GM18867 (cell line): ENCODE measurements at regions not wholly inside any gene's neighbourhood (a gene's known extent, or its start where the extent isn't known, plus 50 kb on each side); places are given as distances from the start of the nearest gene placed in this dataset.

Experiments used
- ATAC-seq: cut with Tn5 transposase; IDR thresholded peaks from one replicate; pipeline ENCODE4 v1.9.1; 2021; ENCODE audit warnings: mild to moderate bottlenecking, moderate library complexity; ENCODE audit not compliant: unreplicated experiment

- no peak for ATAC-seq
Measured at GRCh38 chr11:112507281-112507680, 246.6 kb upstream of the PLET1 start.

GRCh38 chr11:112508750-112509149 is 248.1 kb upstream of the PLET1 start:
- ATAC-seq: no peak

GRCh38 chr11:112509300-112509699 is 248.6 kb upstream of the PLET1 start:
- ATAC-seq: no peak

- ATAC-seq: no peak
Measured at GRCh38 chr11:112511271-112511670, 250.6 kb upstream of the PLET1 start.

- ATAC-seq: no peak
Measured at GRCh38 chr11:112511911-112512310, 251.3 kb upstream of the PLET1 start.

- ATAC-seq: peak; percentile 67
Measured at GRCh38 chr11:112513417-112513816, 252.8 kb upstream of the PLET1 start.

- ATAC-seq: no peak
Measured at GRCh38 chr11:112514011-112514740, 253.5 kb upstream of the PLET1 start.

- no peak for ATAC-seq
Measured at GRCh38 chr11:112516261-112516660, 255.6 kb upstream of the PLET1 start.

- no peak for ATAC-seq
Measured at GRCh38 chr11:112516755-112517154, 256.1 kb upstream of the PLET1 start.

GRCh38 chr11:112518371-112518770 is 257.7 kb upstream of the PLET1 start:
- ATAC-seq: no peak

- ATAC-seq: peak; percentile 44
Measured at GRCh38 chr11:112519751-112520150, 259.1 kb upstream of the PLET1 start.

- ATAC-seq: peak; percentile 65
Measured at GRCh38 chr11:112520354-112520753, 259.7 kb upstream of the PLET1 start.

- ATAC-seq: no peak
Measured at GRCh38 chr11:112522536-112522935, 261.9 kb upstream of the PLET1 start.

GRCh38 chr11:112523031-112523430 is 262.4 kb upstream of the PLET1 start:
- no peak for ATAC-seq

- no peak for ATAC-seq
Measured at GRCh38 chr11:112523477-112523876, 262.8 kb upstream of the PLET1 start.

GRCh38 chr11:112523951-112524350 is 263.3 kb upstream of the PLET1 start:
- no peak for ATAC-seq

- no peak for ATAC-seq
Measured at GRCh38 chr11:112524798-112525197, 264.1 kb upstream of the PLET1 start.

GRCh38 chr11:112525270-112525669 is 264.6 kb upstream of the PLET1 start:
- no peak for ATAC-seq

- ATAC-seq: no peak
Measured at GRCh38 chr11:112525844-112526590, 265.4 kb upstream of the PLET1 start.

GRCh38 chr11:112526699-112527416 is 266.2 kb upstream of the PLET1 start:
- ATAC-seq: no peak

- no peak for ATAC-seq
Measured at GRCh38 chr11:112529071-112529470, 268.4 kb upstream of the PLET1 start.

GRCh38 chr11:112532506-112532905 is 271.8 kb upstream of the PLET1 start:
- ATAC-seq: no peak
